HepG2 (cell line): ENCODE measurements at regions not wholly inside any gene's neighbourhood (a gene's known extent, or its start where the extent isn't known, plus 50 kb on each side); places are given as distances from the start of the nearest gene placed in this dataset.

Experiments used
- CTCF ChIP-seq: sonication (generic); formaldehyde crosslinking; IDR thresholded peaks from 2 replicates; pipeline ENCODE4 v1.5.0; 2020; ENCODE audit warnings: mild to moderate bottlenecking, missing genetic modification reagents, moderate library complexity
- FOSL2 ChIP-seq: sonication (generic); formaldehyde crosslinking; IDR thresholded peaks from 2 replicates; pipeline ENCODE4 v1.4.0; 2020; ENCODE audit warnings: missing genetic modification reagents
- GLI4 ChIP-seq: sonication (generic); formaldehyde crosslinking; IDR thresholded peaks from 2 replicates; pipeline ENCODE4 v1.5.1; 2020; ENCODE audit warnings: missing genetic modification reagents, mild to moderate bottlenecking, moderate library complexity, borderline replicate concordance
- HINFP ChIP-seq: sonication (generic); formaldehyde crosslinking; IDR thresholded peaks from 2 replicates; pipeline ENCODE4 v1.4.0; 2020; ENCODE audit warnings: low read depth, mild to moderate bottlenecking, missing genetic modification reagents
- KDM5A ChIP-seq: fragments of 200-600 bp; sonication (generic); IDR thresholded peaks from 2 replicates; pipeline ENCODE4 v1.7.0; 2018; ENCODE audit warnings: antibody characterized with exemption, mild to moderate bottlenecking, low read length, borderline replicate concordance
- MXI1 ChIP-seq: IDR thresholded peaks from 3 replicates; pipeline ENCODE4 v1.6.1; 2012; ENCODE audit warnings: low read depth, low read length, inconsistent platforms, borderline replicate concordance
- POLR2A ChIP-seq, 2 experiments: IDR thresholded peaks; 2 replicates each; pipeline ENCODE4 v1.6.1; 2011; ENCODE audit warnings: low read depth in 2 of 2, low read length in 2 of 2, mild to moderate bottlenecking in 1 of 2, moderate library complexity in 1 of 2; ENCODE audit not compliant: insufficient read depth in 1 of 2
- RFX5 ChIP-seq: IDR thresholded peaks from 2 replicates; pipeline ENCODE4 v1.6.1; 2011; ENCODE audit warnings: low read depth, low read length, improper control_type of control experiment
- SIN3A ChIP-seq: IDR thresholded peaks from 2 replicates; pipeline ENCODE4 v1.6.1; 2011; ENCODE audit warnings: low read depth, mild to moderate bottlenecking, control low read depth, low read length, borderline replicate concordance
- SIX4 ChIP-seq: sonication (generic); formaldehyde crosslinking; IDR thresholded peaks from 2 replicates; pipeline ENCODE4 v1.4.0; 2020; ENCODE audit warnings: missing genetic modification reagents
- ZNF256 ChIP-seq: sonication (generic); formaldehyde crosslinking; conservative IDR thresholded peaks from 2 replicates; pipeline ENCODE4 v1.4.0; 2020; ENCODE audit warnings: missing genetic modification reagents
- ZNF768 ChIP-seq: sonication (generic); formaldehyde crosslinking; IDR thresholded peaks from 2 replicates; pipeline ENCODE4 v1.4.0; 2020; ENCODE audit warnings: missing genetic modification reagents

GRCh38 chr10:52615756-52616394 is 156.7 kb downstream of the MBL2 start:
- TF ChIP-seq SIN3A (no peak), RFX5 (no peak), FOSL2 (CRISPR knock-in tag) (no peak), GLI4 (CRISPR knock-in tag) (no peak), CTCF (CRISPR knock-in tag) (no peak), SIX4 (CRISPR knock-in tag) (no peak), ZNF768 (CRISPR knock-in tag) (no peak), KDM5A (no peak), ZNF256 (CRISPR knock-in tag) (no peak), POLR2A (IDR thresholded peaks at IDR 0.05; ENCODE audit: insufficient read depth in 1 of 2, low read depth in 2 of 2, low read length in 2 of 2) (no peak), MXI1 (no peak), HINFP (no peak)
